K562 (cell line): ENCODE measurements at regions not wholly inside any gene's neighbourhood (a gene's known extent, or its start where the extent isn't known, plus 50 kb on each side); places are given as distances from the start of the nearest gene placed in this dataset.

Experiments
- ARID1B ChIP-seq: fragments of 450-650 bp; IDR thresholded peaks from 2 replicates; pipeline ENCODE4 v1.6.1; 2016; ENCODE audit warnings: antibody characterized with exemption, mild to moderate bottlenecking, inconsistent platforms
- ATF4 ChIP-seq: fragments of 450-650 bp; formaldehyde crosslinking; IDR thresholded peaks from 2 replicates; pipeline ENCODE4 v1.4.0; 2022; ENCODE audit warnings: mild to moderate bottlenecking, moderate library complexity
- C11orf30 ChIP-seq: fragments of 450-650 bp; IDR thresholded peaks from 2 replicates; pipeline ENCODE4 v1.6.1; 2016; ENCODE audit warnings: low read depth, mild to moderate bottlenecking
- CEBPB ChIP-seq: fragments of 450-650 bp; IDR thresholded peaks from 2 replicates; pipeline ENCODE4 v1.6.1; 2016; ENCODE audit warnings: missing genetic modification characterization, missing compliant biosample characterization
- CHCHD3 ChIP-seq: fragments of 250-450 bp; sonication (Bioruptor Pico); IDR thresholded peaks from 2 replicates; pipeline ENCODE4 v2.1.2; 2022; ENCODE audit warnings: mild to moderate bottlenecking
- DACH1 ChIP-seq: fragments of 450-650 bp; IDR thresholded peaks from 2 replicates; pipeline ENCODE4 v1.6.1; 2018; ENCODE audit not compliant: partially characterized antibody
- GTF2A2 ChIP-seq: IDR thresholded peaks from 2 replicates; pipeline ENCODE4 v1.6.1; 2016; ENCODE audit warnings: mild to moderate bottlenecking, missing genetic modification characterization, missing compliant biosample characterization
- HNRNPL ChIP-seq: fragments of 200-400 bp; formaldehyde crosslinking; IDR thresholded peaks from 2 replicates; pipeline ENCODE4 v1.6.1; 2017; ENCODE audit warnings: low read depth, mild to moderate bottlenecking, low read length
- MAFG ChIP-seq: fragments of 450-650 bp; conservative IDR thresholded peaks from 2 replicates; pipeline ENCODE4 v1.6.1; 2016; ENCODE audit warnings: missing genetic modification characterization, missing compliant biosample characterization
- MED1 ChIP-seq: sonication (generic); formaldehyde crosslinking; IDR thresholded peaks from 2 replicates; pipeline ENCODE4 v1.8.1; 2023; ENCODE audit warnings: missing genetic modification reagents, borderline replicate concordance
- MEIS2 ChIP-seq: fragments of 450-650 bp; IDR thresholded peaks from 2 replicates; pipeline ENCODE4 v1.6.1; 2014; ENCODE audit warnings: mild to moderate bottlenecking; ENCODE audit not compliant: partially characterized antibody
- POLR2G ChIP-seq: fragments of 200-400 bp; formaldehyde crosslinking; IDR thresholded peaks from 2 replicates; pipeline ENCODE4 v1.6.1; 2017; ENCODE audit warnings: low read depth, mild to moderate bottlenecking, antibody characterized with exemption, low read length, moderate library complexity
- ZBTB8A ChIP-seq: fragments of 450-650 bp; IDR thresholded peaks from 2 replicates; pipeline ENCODE4 v1.6.1; 2018; ENCODE audit warnings: mild to moderate bottlenecking, moderate library complexity; ENCODE audit not compliant: partially characterized antibody
- ZFPM2 ChIP-seq: fragments of 250-450 bp; sonication (Bioruptor Pico); IDR thresholded peaks from 2 replicates; pipeline ENCODE4 v1.5.1; 2022; ENCODE audit warnings: mild to moderate bottlenecking
- ZNF124 ChIP-seq: sonication (generic); formaldehyde crosslinking; IDR thresholded peaks from 2 replicates; pipeline ENCODE4 v1.8.1; 2022; ENCODE audit warnings: missing genetic modification reagents
- ZNF316 ChIP-seq: fragments of 450-650 bp; IDR thresholded peaks from 2 replicates; pipeline ENCODE4 v1.6.1; 2016
- ZNF586 ChIP-seq: fragments of 450-650 bp; formaldehyde crosslinking; conservative IDR thresholded peaks from 2 replicates; pipeline ENCODE4 v1.4.0; 2020; ENCODE audit warnings: mild to moderate bottlenecking, moderate library complexity
- TF ChIP-seq, protein P1 (sequence below), 2 experiments: fragments of 450-650 bp in 1 of 2; sonication (generic) in 1 of 2; formaldehyde crosslinking in 1 of 2; IDR thresholded peaks in 1 of 2; conservative IDR thresholded peaks in 1 of 2; 2 replicates each; pipeline versions ENCODE4 v1.6.1 to v1.8.1; 2016 to 2023; ENCODE audit warnings: mild to moderate bottlenecking in 2 of 2, moderate library complexity in 2 of 2, inconsistent platforms in 1 of 2, missing genetic modification reagents in 1 of 2
- TF ChIP-seq, protein P2 (sequence below), 2 experiments: IDR thresholded peaks in 1 of 2; conservative IDR thresholded peaks in 1 of 2; 2 replicates each; pipeline ENCODE4 v1.6.1; 2016; ENCODE audit warnings: low read depth in 2 of 2, mild to moderate bottlenecking in 1 of 2, missing compliant biosample characterization in 1 of 2, missing genetic modification characterization in 1 of 2, moderate library complexity in 1 of 2
- TF ChIP-seq, protein P3 (sequence below): sonication (generic); formaldehyde crosslinking; IDR thresholded peaks from 2 replicates; pipeline ENCODE4 v1.8.1; 2023; ENCODE audit warnings: mild to moderate bottlenecking, missing genetic modification reagents, moderate library complexity
- TF ChIP-seq, protein P4 (sequence below): fragments of 250-450 bp; sonication (Bioruptor Pico); IDR thresholded peaks from 2 replicates; pipeline ENCODE4 v1.4.0; 2020; ENCODE audit warnings: mild to moderate bottlenecking, moderate library complexity

DNA sequence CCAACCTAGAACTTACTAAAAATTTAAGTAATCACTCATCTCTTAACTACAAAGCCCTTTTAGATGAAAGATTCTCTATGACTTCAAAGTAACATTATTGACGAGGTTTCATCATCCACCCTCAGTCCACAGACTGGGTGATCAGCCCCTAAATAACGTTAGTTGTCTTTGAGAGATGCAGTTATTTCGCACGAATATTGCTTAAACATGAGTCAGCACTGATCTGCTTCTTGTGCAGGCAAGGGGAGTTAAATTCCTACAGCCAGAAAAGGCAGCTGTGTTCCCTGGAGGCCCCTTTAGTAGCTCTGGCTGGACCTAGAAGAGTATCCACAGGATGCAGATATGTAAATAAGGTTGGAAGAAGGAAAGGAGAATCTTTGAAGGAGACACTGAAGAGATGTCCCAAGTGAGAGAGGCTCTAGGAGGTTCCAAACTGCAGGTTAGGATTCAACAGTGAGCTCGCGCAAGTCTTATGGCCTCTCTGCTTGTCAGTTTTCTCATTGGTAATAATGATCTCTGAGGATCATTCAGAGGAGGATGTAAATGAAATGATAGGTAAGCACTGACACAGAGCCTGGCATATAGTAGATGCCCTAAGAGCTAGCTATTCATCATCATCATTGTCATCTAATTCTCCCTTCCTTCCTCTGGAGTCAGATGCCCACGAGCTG lies 122.2 kb upstream of the MAN2A1 start (continued):
- TF ChIP-seq, protein P1, sequence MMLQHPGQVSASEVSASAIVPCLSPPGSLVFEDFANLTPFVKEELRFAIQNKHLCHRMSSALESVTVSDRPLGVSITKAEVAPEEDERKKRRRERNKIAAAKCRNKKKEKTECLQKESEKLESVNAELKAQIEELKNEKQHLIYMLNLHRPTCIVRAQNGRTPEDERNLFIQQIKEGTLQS (IDR thresholded peaks at IDR 0.05) = peak; percentile 82
- TF ChIP-seq, protein P1 (CRISPR knock-in tag; conservative IDR thresholded peaks at IDR 0.05) = no peak
- TF ChIP-seq HNRNPL (no peak), ZBTB8A (no peak), POLR2G (no peak), ZNF586 (CRISPR knock-in tag) (no peak), MEIS2 (peak; percentile 16), DACH1 (no peak), ARID1B (peak; percentile 32; the same call in 1 of the 2 replicates), ZFPM2 (CRISPR knock-in tag) (no peak), ZNF316 (peak; percentile 90), GTF2A2 (tag) (no peak), CEBPB (tag) (peak; percentile 95), C11orf30 (peak; percentile 88), CHCHD3 (no peak), ZNF124 (CRISPR knock-in tag) (no peak), ATF4 (CRISPR knock-in tag) (peak; percentile 35; the same call in 1 of the 2 replicates), MED1 (CRISPR knock-in tag) (no peak), MAFG (tag) (peak; percentile 87)
- TF ChIP-seq, protein P2, sequence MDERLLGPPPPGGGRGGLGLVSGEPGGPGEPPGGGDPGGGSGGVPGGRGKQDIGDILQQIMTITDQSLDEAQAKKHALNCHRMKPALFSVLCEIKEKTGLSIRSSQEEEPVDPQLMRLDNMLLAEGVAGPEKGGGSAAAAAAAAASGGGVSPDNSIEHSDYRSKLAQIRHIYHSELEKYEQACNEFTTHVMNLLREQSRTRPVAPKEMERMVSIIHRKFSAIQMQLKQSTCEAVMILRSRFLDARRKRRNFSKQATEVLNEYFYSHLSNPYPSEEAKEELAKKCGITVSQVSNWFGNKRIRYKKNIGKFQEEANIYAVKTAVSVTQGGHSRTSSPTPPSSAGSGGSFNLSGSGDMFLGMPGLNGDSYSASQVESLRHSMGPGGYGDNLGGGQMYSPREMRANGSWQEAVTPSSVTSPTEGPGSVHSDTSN (CRISPR knock-in tag; IDR thresholded peaks at IDR 0.05; ENCODE audit: low read depth) = no peak
- TF ChIP-seq, protein P2 (tag; conservative IDR thresholded peaks at IDR 0.05; ENCODE audit: low read depth) = 0 out of 2 replicates have a peak, but pooled peaks have one; percentile 24
- TF ChIP-seq, protein P3, sequence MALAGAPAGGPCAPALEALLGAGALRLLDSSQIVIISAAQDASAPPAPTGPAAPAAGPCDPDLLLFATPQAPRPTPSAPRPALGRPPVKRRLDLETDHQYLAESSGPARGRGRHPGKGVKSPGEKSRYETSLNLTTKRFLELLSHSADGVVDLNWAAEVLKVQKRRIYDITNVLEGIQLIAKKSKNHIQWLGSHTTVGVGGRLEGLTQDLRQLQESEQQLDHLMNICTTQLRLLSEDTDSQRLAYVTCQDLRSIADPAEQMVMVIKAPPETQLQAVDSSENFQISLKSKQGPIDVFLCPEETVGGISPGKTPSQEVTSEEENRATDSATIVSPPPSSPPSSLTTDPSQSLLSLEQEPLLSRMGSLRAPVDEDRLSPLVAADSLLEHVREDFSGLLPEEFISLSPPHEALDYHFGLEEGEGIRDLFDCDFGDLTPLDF = no peak
- TF ChIP-seq, protein P4, sequence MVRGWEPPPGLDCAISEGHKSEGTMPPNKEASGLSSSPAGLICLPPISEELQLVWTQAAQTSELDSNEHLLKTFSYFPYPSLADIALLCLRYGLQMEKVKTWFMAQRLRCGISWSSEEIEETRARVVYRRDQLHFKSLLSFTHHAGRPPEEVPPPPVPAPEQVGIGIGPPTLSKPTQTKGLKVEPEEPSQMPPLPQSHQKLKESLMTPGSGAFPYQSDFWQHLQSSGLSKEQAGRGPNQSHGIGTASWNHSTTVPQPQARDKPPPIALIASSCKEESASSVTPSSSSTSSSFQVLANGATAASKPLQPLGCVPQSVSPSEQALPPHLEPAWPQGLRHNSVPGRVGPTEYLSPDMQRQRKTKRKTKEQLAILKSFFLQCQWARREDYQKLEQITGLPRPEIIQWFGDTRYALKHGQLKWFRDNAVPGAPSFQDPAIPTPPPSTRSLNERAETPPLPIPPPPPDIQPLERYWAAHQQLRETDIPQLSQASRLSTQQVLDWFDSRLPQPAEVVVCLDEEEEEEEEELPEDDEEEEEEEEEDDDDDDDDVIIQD (CRISPR knock-in tag) = no peak
